HG03354 (cell line): ENCODE measurements at regions not wholly inside any gene's neighbourhood (a gene's known extent, or its start where the extent isn't known, plus 50 kb on each side); places are given as distances from the start of the nearest gene placed in this dataset.
"Not testable (repeated sequence)": the region's sequence is repeated elsewhere in the genome, so short reads cannot be mapped to it uniquely, and the experiment has no call there.

Experiments
- ATAC-seq: cut with Tn5 transposase; IDR thresholded peaks from one replicate; pipeline ENCODE4 v1.9.1; 2021; ENCODE audit warnings: mild to moderate bottlenecking; ENCODE audit not compliant: unreplicated experiment, poor library complexity, severe bottlenecking

DNA sequence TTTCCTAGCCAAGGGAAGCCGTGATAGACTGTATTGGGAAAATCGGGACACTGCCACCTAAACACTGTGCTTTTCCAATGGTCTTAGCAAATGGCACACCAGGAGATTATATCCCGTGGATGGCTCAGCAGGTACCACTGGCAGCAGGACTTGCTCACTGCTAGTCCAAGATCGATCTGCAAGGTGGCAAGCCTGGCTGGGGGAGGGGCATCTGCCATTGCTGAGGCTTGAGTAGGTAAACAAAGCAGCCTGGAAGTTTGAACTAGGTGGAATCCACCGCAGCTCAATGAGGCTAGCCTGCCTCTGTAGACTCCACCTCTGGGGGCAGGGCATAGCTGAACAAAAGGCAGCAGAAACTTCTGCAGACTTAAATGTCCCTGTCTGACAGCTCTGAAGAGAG lies 1262.7 kb upstream of the ZEB2 start:
- ATAC-seq, result not testable (repeated sequence)

DNA sequence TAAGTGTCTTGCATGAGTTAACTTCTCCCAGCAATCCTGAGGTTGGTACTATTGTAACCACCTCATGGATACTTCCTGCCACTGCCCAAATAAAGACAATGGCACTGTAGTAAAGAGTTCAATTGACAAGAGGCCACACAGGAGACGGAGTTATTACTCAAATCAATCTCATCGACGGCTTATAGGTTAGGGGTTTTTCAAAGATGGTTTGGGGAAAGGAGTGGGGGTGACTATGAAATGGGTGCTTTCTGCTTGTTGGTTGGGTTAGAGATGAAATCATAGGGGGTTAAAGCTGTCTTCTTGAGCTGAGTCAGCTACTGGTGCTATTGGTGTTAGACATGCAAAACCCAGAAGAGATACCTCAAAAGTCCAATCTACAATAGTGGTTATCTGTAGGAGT lies 1258.0 kb upstream of the ZEB2 start:
- peak; percentile 62 for ATAC-seq

- peak; percentile 39 for ATAC-seq
Measured at GRCh38 chr2:145777297-145777696, 1257.4 kb upstream of the ZEB2 start.

DNA sequence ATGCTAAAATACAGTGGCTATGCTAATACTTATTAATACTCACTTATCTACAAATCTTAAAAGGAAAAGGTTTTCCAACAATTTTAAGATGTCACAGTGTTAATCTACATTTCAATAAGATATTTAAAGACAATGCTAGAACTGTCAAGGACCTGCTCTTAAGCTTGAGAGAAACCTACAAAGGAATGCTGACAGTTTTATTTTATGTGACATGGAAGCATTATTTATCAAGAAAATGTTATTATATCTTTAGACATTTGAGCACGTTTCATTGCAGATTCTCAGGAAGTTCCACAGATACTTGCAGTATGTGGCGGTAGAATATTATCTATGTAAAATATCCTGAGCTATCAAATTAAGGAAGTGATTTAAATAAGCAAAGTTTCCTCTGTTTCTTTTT lies 1255.7 kb upstream of the ZEB2 start:
- ATAC-seq, result no peak

- ATAC-seq, result peak; percentile 99
Measured at GRCh38 chr2:145771525-145771924, 1251.6 kb upstream of the ZEB2 start.

DNA sequence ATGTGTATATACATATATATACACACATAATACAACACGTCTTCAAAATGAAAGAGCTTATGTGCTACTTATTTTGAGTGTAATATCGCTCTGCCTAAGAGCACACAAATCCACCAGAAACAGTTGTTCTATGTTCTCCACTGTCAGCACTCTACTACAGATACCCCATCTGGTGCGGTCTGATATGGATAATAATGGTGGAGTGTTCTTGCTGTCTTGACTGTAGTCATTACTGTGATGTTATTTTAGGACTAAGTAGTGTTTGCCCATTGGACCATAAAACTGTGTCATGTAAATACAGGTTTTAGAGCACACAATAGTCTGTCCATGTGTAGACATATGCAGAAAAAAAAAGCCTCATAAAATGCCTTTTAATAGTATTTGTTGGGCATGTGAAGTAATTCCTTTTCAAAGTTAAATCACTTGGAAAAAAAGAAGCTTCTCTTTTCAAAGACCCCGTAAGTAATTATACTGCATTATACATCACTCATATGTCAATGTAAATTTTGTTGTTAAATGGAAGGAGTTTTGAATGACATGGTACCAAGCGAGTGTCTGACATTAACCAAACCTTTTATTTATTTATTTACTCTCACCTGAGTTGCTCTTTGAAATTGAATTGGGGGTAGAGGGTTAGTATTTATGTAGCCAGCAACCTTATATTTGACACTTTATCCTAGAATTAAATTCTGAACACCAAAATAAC lies 1249.2 kb upstream of the ZEB2 start:
- ATAC-seq, result no peak

DNA sequence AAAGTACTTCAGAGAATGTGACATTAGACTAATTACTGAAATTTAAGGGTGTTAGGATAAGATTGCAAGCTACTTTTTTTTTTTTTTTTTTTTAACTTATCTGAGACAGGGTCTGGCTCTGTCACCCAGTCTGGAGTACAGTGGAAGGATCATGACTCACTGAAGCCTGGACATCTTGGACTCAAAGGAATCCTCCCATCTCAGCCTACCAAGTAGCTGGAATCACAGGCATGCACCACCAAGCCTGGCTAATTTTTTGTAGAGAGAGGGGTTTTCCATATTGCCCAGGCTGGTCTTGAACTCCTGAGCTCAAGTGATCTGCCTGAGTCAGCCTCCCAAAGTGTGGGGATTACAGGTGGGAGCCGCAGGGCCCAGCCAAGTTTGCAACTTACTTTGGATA lies 1246.0 kb upstream of the ZEB2 start:
- ATAC-seq, result no peak

DNA sequence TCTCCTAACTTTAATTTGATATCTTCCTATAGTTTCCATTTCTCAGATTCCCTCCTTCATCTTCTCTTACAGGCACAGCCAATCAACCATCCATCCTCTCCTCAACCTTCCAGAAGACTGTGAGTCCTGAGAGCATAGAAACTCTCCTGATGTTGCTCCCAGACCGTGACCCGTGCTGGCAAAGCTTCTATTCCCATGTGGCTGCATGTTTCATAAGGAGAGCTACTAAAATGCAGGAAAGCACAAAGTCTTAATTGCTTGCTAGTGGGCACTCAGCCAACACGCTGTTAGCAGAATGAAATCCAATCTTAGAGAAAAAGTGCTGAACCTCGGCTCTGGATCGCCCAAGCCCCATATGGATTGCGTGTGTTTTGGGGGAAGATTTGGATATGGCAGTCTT lies 1244.7 kb upstream of the ZEB2 start:
- no peak for ATAC-seq

- ATAC-seq, result no peak
Measured at GRCh38 chr2:145760781-145761649, 1241.1 kb upstream of the ZEB2 start.

DNA sequence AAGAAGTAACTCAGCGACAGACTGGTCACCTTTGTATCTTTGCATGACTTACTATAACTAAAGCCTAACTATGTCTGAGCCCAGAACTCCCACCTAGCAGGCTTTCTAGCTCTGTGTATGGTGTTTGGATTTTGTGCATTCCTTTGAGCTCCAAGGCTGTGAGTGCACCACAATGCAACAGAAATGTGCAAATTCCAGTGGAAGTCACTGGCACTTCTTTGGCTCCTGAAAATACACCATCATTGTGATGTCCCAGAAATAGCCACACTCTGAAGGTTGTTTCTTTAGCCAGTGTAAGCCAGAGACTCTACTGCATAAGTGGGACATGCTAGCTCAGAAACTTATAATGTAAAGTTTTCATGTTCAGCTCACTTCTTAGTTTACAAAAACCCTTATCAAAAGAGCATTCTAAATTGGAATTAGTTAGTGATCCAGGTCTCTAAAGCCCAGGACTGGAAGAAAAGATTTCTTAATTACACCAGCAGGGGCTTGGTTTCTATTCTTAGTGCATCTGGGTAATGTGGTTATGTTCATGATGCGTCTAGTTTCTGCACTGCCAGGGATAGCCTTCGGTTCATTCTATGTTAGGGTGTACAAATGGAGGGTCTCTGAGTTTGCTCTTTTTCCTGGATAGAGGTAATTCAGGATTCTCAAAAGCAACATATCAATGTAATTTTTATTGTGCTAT lies 1239.5 kb upstream of the ZEB2 start:
- ATAC-seq, result no peak

GRCh38 chr2:145757503-145758246 lies 1237.8 kb upstream of the ZEB2 start:
- no peak for ATAC-seq

GRCh38 chr2:145755019-145755837 lies 1235.3 kb upstream of the ZEB2 start:
- no peak for ATAC-seq

- no peak for ATAC-seq
Measured at GRCh38 chr2:145753966-145754365, 1234.0 kb upstream of the ZEB2 start.

DNA sequence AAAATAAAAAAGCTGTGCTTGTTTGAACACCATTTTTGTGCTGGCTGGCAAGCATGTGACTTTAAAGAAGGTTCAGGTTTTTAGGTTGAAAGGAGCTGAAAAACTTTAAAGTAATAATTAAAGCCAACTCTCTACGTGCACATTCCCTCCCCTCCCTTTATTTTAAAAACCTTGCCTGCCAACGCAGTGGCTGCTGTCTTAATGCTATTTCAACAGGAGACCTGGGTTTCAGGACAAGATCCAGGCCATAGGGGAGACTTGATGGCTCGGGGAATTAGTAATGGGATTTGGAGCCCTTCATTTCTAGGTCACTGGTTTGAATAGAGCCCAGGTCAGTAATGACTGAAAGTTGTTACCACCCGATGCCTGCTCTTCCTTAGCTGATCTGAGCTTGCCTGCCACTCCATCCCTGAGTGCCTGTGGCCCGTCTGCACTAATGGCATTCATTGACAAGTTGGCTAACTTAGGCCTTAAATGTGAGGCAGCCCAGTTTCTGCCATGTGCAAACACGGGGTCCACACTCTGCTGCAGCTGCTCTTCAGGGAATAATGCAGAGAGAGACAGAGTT lies 1233.2 kb upstream of the ZEB2 start:
- ATAC-seq, result no peak

DNA sequence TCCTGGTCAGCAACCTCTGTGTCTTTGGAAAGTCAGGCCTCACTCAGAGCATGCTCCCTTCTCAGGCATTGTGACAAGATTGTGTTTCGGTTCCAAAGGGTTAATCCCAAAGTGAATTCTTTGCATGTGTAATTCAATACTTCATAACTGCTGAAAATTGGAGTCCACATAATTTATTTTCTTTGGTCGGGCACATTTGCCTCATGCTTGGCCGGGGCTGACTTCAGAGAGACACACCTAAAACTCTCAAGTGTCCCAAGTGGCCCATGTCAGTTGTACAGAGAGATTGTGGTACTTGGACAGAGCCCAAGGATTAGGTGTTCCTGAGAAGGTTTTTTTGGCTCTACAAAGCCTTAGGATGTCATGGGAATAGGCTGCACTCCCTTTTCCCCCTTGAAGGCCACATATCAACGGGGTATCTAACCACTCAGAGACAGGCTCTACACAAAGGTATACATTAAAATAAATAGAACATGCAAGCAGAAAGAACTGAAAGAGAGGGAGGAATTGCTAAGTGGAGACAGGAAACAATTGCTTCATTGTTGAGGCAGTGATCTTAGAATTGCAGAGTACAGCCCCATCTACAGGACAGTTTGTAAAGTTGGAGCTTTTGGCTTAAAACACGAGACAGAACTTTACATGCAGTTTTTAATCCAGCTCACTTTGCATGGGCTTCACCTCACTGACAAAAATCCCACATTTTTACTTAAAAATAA lies 1232.3 kb upstream of the ZEB2 start:
- ATAC-seq, result peak; percentile 45

- ATAC-seq, result peak; percentile 77
Measured at GRCh38 chr2:145751629-145752028, 1231.7 kb upstream of the ZEB2 start.

DNA sequence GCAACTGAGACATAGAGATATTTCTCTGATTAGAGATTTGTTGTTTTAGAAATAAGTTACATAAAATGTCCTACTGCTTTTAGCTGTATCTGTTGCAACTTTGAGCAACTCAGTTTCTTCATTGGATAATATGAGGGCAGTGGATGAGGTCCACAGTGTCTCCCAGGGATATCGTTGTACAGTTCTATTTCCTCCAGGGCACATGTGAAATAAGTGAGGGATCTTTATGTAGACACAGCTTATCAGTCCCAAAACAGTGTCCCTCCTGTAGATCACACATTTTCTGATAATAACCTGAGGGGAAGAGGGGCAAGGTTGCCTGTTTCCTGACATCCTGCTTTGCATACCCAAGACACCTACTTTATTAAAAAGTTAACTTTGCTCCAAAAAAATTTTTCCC lies 1231.2 kb upstream of the ZEB2 start:
- no peak for ATAC-seq

DNA sequence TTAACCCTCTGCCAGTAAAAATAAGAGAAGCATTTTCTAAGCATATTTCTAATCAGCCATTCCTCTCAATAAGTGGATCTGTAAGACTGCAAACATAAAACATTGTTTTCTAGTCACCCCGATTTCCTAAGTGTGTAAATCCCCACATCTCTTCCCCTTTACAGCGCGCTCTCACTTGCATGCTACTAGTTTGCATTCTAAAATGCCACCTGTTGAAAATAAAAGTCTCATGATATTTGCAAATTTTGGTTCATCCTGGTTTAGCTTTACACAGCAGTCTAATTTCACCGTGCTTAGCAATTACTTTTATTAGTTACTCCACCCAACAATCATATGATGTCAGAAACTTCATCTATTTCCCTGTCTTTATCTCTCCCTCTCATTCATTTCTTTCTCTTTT lies 1230.7 kb upstream of the ZEB2 start:
- ATAC-seq, result no peak
